ENCODE measurements at regions not wholly inside any gene's neighbourhood (a gene's known extent, or its start where the extent isn't known, plus 50 kb on each side); places are given as distances from the start of the nearest gene placed in this dataset.

GRCh38 chr2:129794540-129794939 is 184.9 kb upstream of the RAB6C start:
- DNase-seq (ENCODE audit: low read depth in 6 of 9, low spot score in 9 of 9), result no peak
- Histone ChIP-seq H3K36me3 (ENCODE audit: control insufficient read depth in 2 of 2, insufficient read depth in 2 of 2, low read length in 1 of 2) (no peaks in the 10 kb centered on the region), H3K4me3 (ENCODE audit: low read length in 2 of 2) (no peak overlapping the region), H3K27me3 (ENCODE audit: control insufficient read depth in 2 of 2, insufficient read depth in 1 of 2, low read length in 1 of 2) (no peaks in the 10 kb centered on the region), H3K27ac (ENCODE audit: low read depth in 1 of 2, low read length in 1 of 2) (no peak overlapping the region), H3K4me1 (ENCODE audit: control insufficient read depth in 2 of 2, insufficient read depth in 2 of 2, low read length in 2 of 2) (no peaks in the 10 kb centered on the region), H3K9me3 (ENCODE audit: control insufficient read depth in 2 of 2, insufficient read depth in 1 of 2, low read length in 1 of 2) (peaks cover 0 to 1% of the 10 kb centered on the region in 2 donors)
- WGBS, result 91% methylated on average over 15 of the region's 15 CpGs

DNA sequence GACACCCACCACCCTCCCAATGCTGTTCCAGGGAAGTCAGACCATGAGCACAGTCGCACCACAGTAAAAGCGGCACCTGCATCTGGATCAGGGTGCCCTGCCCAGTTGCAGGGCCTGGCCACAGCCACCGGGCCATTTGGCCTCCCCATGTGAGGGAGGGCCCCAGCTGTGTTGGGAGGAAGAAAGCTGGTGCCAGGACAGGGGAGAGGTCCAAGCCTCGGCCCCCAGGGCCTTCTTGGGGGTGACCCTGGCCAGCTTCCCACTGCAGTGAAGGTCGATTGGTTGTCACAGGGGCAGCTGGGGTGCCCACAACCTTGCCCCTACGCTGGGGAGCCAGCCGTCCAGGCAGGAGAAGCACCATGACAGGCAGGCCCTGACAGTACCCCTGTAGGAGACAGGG is 183.2 kb upstream of the RAB6C start:
- WGBS, result 82% methylated on average over 7 of the region's 7 CpGs
- Histone ChIP-seq H3K4me3 (ENCODE audit: low read length in 2 of 2) (no peak overlapping the region), H3K4me1 (ENCODE audit: control insufficient read depth in 2 of 2, insufficient read depth in 2 of 2, low read length in 2 of 2) (no peaks in the 10 kb centered on the region)

DNA sequence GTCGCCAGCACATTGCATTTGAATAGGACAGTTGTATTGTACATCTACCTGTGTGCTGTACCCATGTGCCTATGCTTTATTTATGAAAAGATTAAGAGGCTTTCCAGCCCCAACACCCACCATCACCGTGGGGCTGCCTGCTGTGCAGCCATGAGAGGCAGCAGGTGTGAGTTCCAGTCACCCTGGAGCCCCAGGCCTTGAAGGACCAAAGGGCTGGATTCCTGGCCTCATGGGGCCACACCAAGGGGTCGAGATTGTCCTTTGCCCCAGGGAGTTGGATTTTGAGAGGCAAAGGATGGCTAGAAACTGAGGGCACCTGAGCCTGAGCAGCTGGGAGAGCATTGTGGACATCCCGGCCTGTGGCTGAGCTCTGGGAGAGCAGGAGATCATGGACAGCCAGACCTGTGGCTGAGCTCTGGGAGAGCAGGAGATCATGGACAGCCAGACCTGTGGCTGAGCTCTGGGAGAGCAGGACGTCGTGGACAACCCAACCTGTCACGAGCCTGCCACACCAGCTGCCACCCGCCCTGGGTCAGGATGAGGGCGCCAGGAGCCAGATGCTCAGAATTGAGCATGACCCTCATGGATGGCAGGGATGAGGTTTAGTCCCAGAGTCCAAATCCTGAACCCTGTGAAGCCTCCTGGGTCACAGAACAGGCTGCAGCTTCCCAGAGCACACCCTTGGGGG is 182.5 kb upstream of the RAB6C start:
- Histone ChIP-seq H3K27me3 (ENCODE audit: control insufficient read depth in 2 of 2, insufficient read depth in 1 of 2, low read length in 1 of 2) (no peaks in the 10 kb centered on the region), H3K4me3 (ENCODE audit: low read length in 2 of 2) (no peak overlapping the region), H3K36me3 (ENCODE audit: control insufficient read depth in 2 of 2, insufficient read depth in 2 of 2, low read length in 1 of 2) (no peaks in the 10 kb centered on the region), H3K27ac (ENCODE audit: low read depth in 1 of 2, low read length in 1 of 2) (no peak overlapping the region), H3K9me3 (ENCODE audit: control insufficient read depth in 2 of 2, insufficient read depth in 1 of 2, low read length in 1 of 2) (peaks cover 0 to 1% of the 10 kb centered on the region in 2 donors), H3K4me1 (ENCODE audit: control insufficient read depth in 2 of 2, insufficient read depth in 2 of 2, low read length in 2 of 2) (no peaks in the 10 kb centered on the region)
- DNase-seq (ENCODE audit: low read depth in 6 of 9, low spot score in 9 of 9), result no peak
- 92% methylated on average over 9 of the region's 9 CpGs for WGBS

More for the DNA sequence above, 183.2 kb upstream of the RAB6C start:
- no peak overlapping the region for H3K27ac ChIP-seq (ENCODE audit: low read depth in 1 of 2, low read length in 1 of 2)
- H3K36me3 ChIP-seq (ENCODE audit: control insufficient read depth in 2 of 2, insufficient read depth in 2 of 2, low read length in 1 of 2), result no peaks in the 10 kb centered on the region
- no peaks in the 10 kb centered on the region for H3K27me3 ChIP-seq (ENCODE audit: control insufficient read depth in 2 of 2, insufficient read depth in 1 of 2, low read length in 1 of 2)
- peaks cover 0 to 1% of the 10 kb centered on the region in 2 donors for H3K9me3 ChIP-seq (ENCODE audit: control insufficient read depth in 2 of 2, insufficient read depth in 1 of 2, low read length in 1 of 2)
- DNase-seq (ENCODE audit: low read depth in 6 of 9, low spot score in 9 of 9), result no peak

DNA sequence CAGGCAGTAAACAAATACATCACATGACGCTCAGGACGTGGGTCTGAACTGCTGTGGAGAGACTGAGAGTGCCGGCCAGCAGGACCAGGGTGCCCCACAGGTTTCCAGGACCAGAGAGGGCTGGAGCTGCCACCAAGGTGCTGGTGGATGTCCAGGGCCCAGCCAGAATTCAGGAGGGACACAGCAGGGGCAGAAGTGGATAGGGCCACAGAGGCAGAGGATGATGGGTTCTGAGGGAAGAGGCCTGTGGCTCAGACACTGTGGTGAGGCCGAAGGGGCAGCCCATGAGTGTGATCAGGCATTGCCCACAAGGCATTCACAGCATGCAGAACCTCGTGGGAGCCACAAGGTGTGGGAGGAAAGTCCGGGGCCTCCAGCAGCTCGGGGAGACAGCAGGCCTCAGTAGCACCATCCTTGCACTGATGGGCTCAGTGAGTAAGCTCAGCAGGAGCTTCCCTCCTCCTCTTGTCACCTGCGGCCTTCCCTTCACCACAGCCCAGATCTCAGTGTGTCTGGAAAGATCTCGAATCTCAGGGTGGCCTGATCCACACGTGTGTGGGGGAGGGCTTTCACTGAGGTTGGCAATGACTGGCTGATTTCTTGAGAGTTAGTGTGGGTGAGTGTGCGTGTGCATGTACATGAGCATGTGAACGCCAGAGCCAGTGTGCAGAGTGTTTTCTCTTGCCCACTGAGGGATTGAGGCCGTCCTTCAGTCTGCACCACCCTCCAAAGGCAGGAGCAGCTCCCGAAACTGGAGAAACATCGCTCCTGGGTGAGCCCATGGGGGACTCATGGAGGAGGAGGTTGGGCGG is 181.8 kb upstream of the RAB6C start:
- DNase-seq (ENCODE audit: low read depth in 6 of 9, low spot score in 9 of 9), result no peak
- Histone ChIP-seq H3K4me3 (ENCODE audit: low read length in 2 of 2) (no peak overlapping the region), H3K27ac (ENCODE audit: low read depth in 1 of 2, low read length in 1 of 2) (no peak overlapping the region), H3K27me3 (ENCODE audit: control insufficient read depth in 2 of 2, insufficient read depth in 1 of 2, low read length in 1 of 2) (no peaks in the 10 kb centered on the region), H3K9me3 (ENCODE audit: control insufficient read depth in 2 of 2, insufficient read depth in 1 of 2, low read length in 1 of 2) (peaks cover 0 to 1% of the 10 kb centered on the region in 2 donors), H3K4me1 (ENCODE audit: control insufficient read depth in 2 of 2, insufficient read depth in 2 of 2, low read length in 2 of 2) (no peaks in the 10 kb centered on the region), H3K36me3 (ENCODE audit: control insufficient read depth in 2 of 2, insufficient read depth in 2 of 2, low read length in 1 of 2) (no peaks in the 10 kb centered on the region)
- 94% methylated on average over 16 of the region's 16 CpGs for WGBS

- Histone ChIP-seq H3K4me3 (ENCODE audit: low read length in 2 of 2) (no peak overlapping the region), H3K27ac (ENCODE audit: low read depth in 1 of 2, low read length in 1 of 2) (no peak overlapping the region), H3K36me3 (ENCODE audit: control insufficient read depth in 2 of 2, insufficient read depth in 2 of 2, low read length in 1 of 2) (no peaks in the 10 kb centered on the region), H3K27me3 (ENCODE audit: control insufficient read depth in 2 of 2, insufficient read depth in 1 of 2, low read length in 1 of 2) (no peaks in the 10 kb centered on the region), H3K9me3 (ENCODE audit: control insufficient read depth in 2 of 2, insufficient read depth in 1 of 2, low read length in 1 of 2) (peaks cover 0 to 1% of the 10 kb centered on the region in 2 donors), H3K4me1 (ENCODE audit: control insufficient read depth in 2 of 2, insufficient read depth in 2 of 2, low read length in 2 of 2) (no peaks in the 10 kb centered on the region)
- DNase-seq (ENCODE audit: low read depth in 6 of 9, low spot score in 9 of 9), result no peak
- 96% methylated on average over 9 of the region's 9 CpGs for whole genome bisulfite sequencing
Measured at GRCh38 chr2:129798301-129798581, 181.2 kb upstream of the RAB6C start.

- Histone ChIP-seq H3K4me3 (ENCODE audit: low read length in 2 of 2) (no peak overlapping the region), H3K4me1 (ENCODE audit: control insufficient read depth in 2 of 2, insufficient read depth in 2 of 2, low read length in 2 of 2) (no peaks in the 10 kb centered on the region), H3K27ac (ENCODE audit: low read depth in 1 of 2, low read length in 1 of 2) (no peak overlapping the region), H3K27me3 (ENCODE audit: control insufficient read depth in 2 of 2, insufficient read depth in 1 of 2, low read length in 1 of 2) (no peaks in the 10 kb centered on the region), H3K36me3 (ENCODE audit: control insufficient read depth in 2 of 2, insufficient read depth in 2 of 2, low read length in 1 of 2) (no peaks in the 10 kb centered on the region), H3K9me3 (ENCODE audit: control insufficient read depth in 2 of 2, insufficient read depth in 1 of 2, low read length in 1 of 2) (peaks cover 0 to 1% of the 10 kb centered on the region in 2 donors)
- DNase-seq (ENCODE audit: low read depth in 6 of 9, low spot score in 9 of 9), result no peak
- WGBS, result 98% methylated on average over 9 of the region's 9 CpGs
Measured at GRCh38 chr2:129798626-129799025, 180.8 kb upstream of the RAB6C start.

DNA sequence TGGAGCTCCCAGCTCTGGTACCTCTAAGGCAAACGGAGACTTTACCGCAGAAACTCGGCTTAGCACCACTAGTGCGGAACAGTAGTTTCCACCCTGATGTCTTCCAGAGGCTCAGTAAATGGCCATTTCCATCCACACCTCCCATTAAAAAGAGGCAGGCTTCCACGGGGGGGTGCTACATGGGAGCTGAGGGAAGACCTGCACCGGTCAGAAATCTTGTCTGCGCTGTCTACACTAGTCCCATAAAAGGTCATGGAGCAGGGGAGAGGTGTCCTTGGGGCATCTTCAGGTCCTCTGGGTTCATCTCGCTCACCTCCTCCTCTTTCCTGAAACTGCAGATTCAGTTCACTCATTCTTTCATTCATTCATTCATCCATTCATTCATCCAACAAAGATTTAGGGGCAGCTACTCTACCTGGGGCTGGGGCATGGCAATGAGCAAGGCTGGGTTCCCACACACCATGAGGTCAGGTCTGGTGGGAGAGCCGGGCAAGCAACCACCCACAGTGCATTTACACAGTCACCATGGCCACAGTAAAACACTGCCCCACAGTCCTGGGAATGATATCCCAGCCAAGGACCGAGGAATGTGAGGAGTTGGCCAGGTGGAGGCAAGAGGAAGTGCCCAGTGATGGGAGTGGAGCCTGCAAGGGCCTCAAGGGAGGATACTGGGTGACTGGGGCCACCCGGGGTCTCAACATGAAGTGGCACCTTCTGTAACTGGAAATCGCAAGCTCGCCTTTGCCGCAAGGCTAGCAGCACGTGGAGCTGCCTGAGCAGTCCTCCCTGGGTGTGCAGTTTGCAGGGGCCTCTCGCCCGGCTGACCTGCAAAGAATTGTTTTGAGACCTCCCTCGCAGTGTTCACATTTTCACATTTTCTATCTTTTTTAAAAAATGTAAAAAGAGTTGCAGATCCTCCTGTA is 180.2 kb upstream of the RAB6C start:
- Histone ChIP-seq H3K27ac (ENCODE audit: low read depth in 1 of 2, low read length in 1 of 2) (no peak overlapping the region), H3K4me3 (ENCODE audit: low read length in 2 of 2) (no peak overlapping the region), H3K36me3 (ENCODE audit: control insufficient read depth in 2 of 2, insufficient read depth in 2 of 2, low read length in 1 of 2) (no peaks in the 10 kb centered on the region), H3K27me3 (ENCODE audit: control insufficient read depth in 2 of 2, insufficient read depth in 1 of 2, low read length in 1 of 2) (no peaks in the 10 kb centered on the region), H3K9me3 (ENCODE audit: control insufficient read depth in 2 of 2, insufficient read depth in 1 of 2, low read length in 1 of 2) (peaks cover 0 to 1% of the 10 kb centered on the region in 2 donors), H3K4me1 (ENCODE audit: control insufficient read depth in 2 of 2, insufficient read depth in 2 of 2, low read length in 2 of 2) (no peaks in the 10 kb centered on the region)
- 96% methylated on average over 18 of the region's 18 CpGs for WGBS
- no peak for DNase-seq (ENCODE audit: low read depth in 6 of 9, low spot score in 9 of 9)

- Histone ChIP-seq H3K36me3 (ENCODE audit: control insufficient read depth in 2 of 2, insufficient read depth in 2 of 2, low read length in 1 of 2) (no peaks in the 10 kb centered on the region), H3K4me3 (ENCODE audit: low read length in 2 of 2) (no peak overlapping the region), H3K27ac (ENCODE audit: low read depth in 1 of 2, low read length in 1 of 2) (no peak overlapping the region), H3K9me3 (ENCODE audit: control insufficient read depth in 2 of 2, insufficient read depth in 1 of 2, low read length in 1 of 2) (peaks cover 0 to 1% of the 10 kb centered on the region in 2 donors), H3K27me3 (ENCODE audit: control insufficient read depth in 2 of 2, insufficient read depth in 1 of 2, low read length in 1 of 2) (no peaks in the 10 kb centered on the region), H3K4me1 (ENCODE audit: control insufficient read depth in 2 of 2, insufficient read depth in 2 of 2, low read length in 2 of 2) (no peaks in the 10 kb centered on the region)
- WGBS, result 96% methylated on average over 5 of the region's 5 CpGs
- no peak for DNase-seq (ENCODE audit: low read depth in 6 of 9, low spot score in 9 of 9)
Measured at GRCh38 chr2:129800285-129800684, 179.2 kb upstream of the RAB6C start.

DNA sequence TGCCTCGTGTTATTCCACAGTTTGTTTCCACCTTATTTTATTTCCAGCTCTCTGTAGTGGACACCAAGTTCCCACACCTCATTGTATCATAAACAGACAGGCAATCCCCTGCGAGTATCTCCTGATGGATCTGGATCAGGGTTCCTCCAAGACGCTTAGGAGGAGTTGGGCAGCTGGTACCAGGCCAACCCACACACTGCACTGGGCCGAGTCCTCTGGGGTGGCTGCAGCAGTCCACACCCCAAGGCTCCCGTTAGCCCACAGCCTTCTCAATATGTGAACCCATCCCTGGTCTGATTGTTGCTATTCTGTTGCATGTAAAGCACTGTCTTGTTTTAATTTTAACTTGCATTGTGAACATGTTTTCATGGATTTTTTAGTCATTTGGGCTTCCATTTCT is 178.8 kb upstream of the RAB6C start:
- WGBS, result 84% methylated on average over 5 of the region's 5 CpGs

More for the DNA sequence above, 178.8 kb upstream of the RAB6C start:
- peaks cover 0 to 1% of the 10 kb centered on the region in 2 donors for H3K9me3 ChIP-seq (ENCODE audit: control insufficient read depth in 2 of 2, insufficient read depth in 1 of 2, low read length in 1 of 2)
- DNase-seq (ENCODE audit: low read depth in 6 of 9, low spot score in 9 of 9), result no peak
- no peaks in the 10 kb centered on the region for H3K27me3 ChIP-seq (ENCODE audit: control insufficient read depth in 2 of 2, insufficient read depth in 1 of 2, low read length in 1 of 2)
- H3K27ac ChIP-seq (ENCODE audit: low read depth in 1 of 2, low read length in 1 of 2), result no peak overlapping the region
- H3K36me3 ChIP-seq (ENCODE audit: control insufficient read depth in 2 of 2, insufficient read depth in 2 of 2, low read length in 1 of 2), result no peaks in the 10 kb centered on the region
- no peaks in the 10 kb centered on the region for H3K4me1 ChIP-seq (ENCODE audit: control insufficient read depth in 2 of 2, insufficient read depth in 2 of 2, low read length in 2 of 2)
- H3K4me3 ChIP-seq (ENCODE audit: low read length in 2 of 2), result no peak overlapping the region

Measured in thymus (tissue), 11 donors.